CD14-positive monocyte (primary cell): ENCODE measurements at regions not wholly inside any gene's neighbourhood (a gene's known extent, or its start where the extent isn't known, plus 50 kb on each side); places are given as distances from the start of the nearest gene placed in this dataset.
A peak's percentile ranks its signal among the peaks of the same experiment; 100 is the strongest.

Experiments used
- DNase-seq, 3 donors: peaks; one replicate each; pipeline ENCODE4 v3.0.0-alpha.2; 2011 to 2022
- H2AFZ ChIP-seq: 2 replicates; pipeline ENCODE4 v1.6.0; 2012; ENCODE audit warnings: mild to moderate bottlenecking, low read depth, low read length, inconsistent platforms; ENCODE audit not compliant: insufficient read depth, poor library complexity, severe bottlenecking
- H3K27ac ChIP-seq, 2 donors: 1 replicate in 1 of 2; 2 replicates in 1 of 2; pipeline ENCODE4 v1.5.1; 2012 to 2013; ENCODE audit warnings: low read length in 2 of 2, control low read depth in 1 of 2, inconsistent platforms in 1 of 2, low read depth in 1 of 2, mild to moderate bottlenecking in 1 of 2
- H3K27me3 ChIP-seq, 2 donors: one replicate each; pipeline versions ENCODE4 v1.6.0 to v1.6.1; 2011 to 2013; ENCODE audit warnings: low read length in 2 of 2; ENCODE audit not compliant: control insufficient read depth in 2 of 2, insufficient read depth in 2 of 2
- H3K36me3 ChIP-seq, 2 donors: replicated peaks in 1 of 2; 1 replicate in 1 of 2; 2 replicates in 1 of 2; pipeline versions ENCODE4 v1.5.1 to v1.6.1; 2012 to 2013; ENCODE audit warnings: low read length in 2 of 2, control low read depth in 1 of 2, inconsistent platforms in 1 of 2, mild to moderate bottlenecking in 1 of 2; ENCODE audit not compliant: insufficient read depth in 2 of 2, control insufficient read depth in 1 of 2
- H3K4me1 ChIP-seq, 2 donors: 1 replicate in 1 of 2; 2 replicates in 1 of 2; pipeline versions ENCODE4 v1.5.1 to v1.6.1; 2012 to 2013; ENCODE audit warnings: low read length in 2 of 2, control low read depth in 1 of 2, inconsistent platforms in 1 of 2, mild to moderate bottlenecking in 1 of 2, moderate library complexity in 1 of 2; ENCODE audit not compliant: insufficient read depth in 2 of 2, control insufficient read depth in 1 of 2
- H3K4me2 ChIP-seq: replicated peaks from 2 replicates; pipeline ENCODE3; 2012; ENCODE audit warnings: low read length, moderate library complexity, mild to moderate bottlenecking; ENCODE audit not compliant: poor library complexity, severe bottlenecking; ENCODE audit errors: extremely low read depth
- H3K4me3 ChIP-seq, 3 experiments: fragments of 200-600 bp in 1 of 3; sonication (generic) in 1 of 3; replicated peaks in 1 of 3; 1 replicate in 2 of 3; 2 replicates in 1 of 3; pipeline ENCODE4 v1.5.1; 2011 to 2013; ENCODE audit warnings: low read length in 3 of 3, mild to moderate bottlenecking in 3 of 3, control low read depth in 2 of 3, low read depth in 2 of 3, inconsistent platforms in 1 of 3, moderate library complexity in 1 of 3
- H3K79me2 ChIP-seq: 2 replicates; pipeline ENCODE4 v1.6.0; 2012; ENCODE audit warnings: mild to moderate bottlenecking, control low read depth, inconsistent platforms, low read length, moderate library complexity; ENCODE audit not compliant: insufficient read depth
- H3K9ac ChIP-seq: 2 replicates; pipeline ENCODE4 v1.6.0; 2017; ENCODE audit warnings: low read length, mild to moderate bottlenecking; ENCODE audit not compliant: insufficient read depth, poor library complexity, severe bottlenecking
- H3K9me3 ChIP-seq, 2 donors: replicated peaks in 1 of 2; 1 replicate in 1 of 2; 2 replicates in 1 of 2; pipeline versions ENCODE4 v1.5.1 to v1.6.1; 2012 to 2013; ENCODE audit warnings: low read length in 2 of 2, control low read depth in 1 of 2; ENCODE audit not compliant: control insufficient read depth in 1 of 2, insufficient read depth in 1 of 2
- H4K20me1 ChIP-seq: 2 replicates; pipeline ENCODE4 v1.6.0; 2012; ENCODE audit warnings: mild to moderate bottlenecking, low read length, control low read depth, moderate library complexity; ENCODE audit not compliant: insufficient read depth
- H3K27ac Mint-ChIP-seq, 7 donors: one replicate each; pipeline ENCODE4 v1.8.0; 2020; ENCODE audit warnings: mild to moderate bottlenecking in 7 of 7, mixed read lengths in 7 of 7, moderate library complexity in 6 of 7, inconsistent platforms in 2 of 7
- H3K27me3 Mint-ChIP-seq, 3 donors: one replicate each; pipeline ENCODE4 v1.8.0; 2021 to 2022; ENCODE audit warnings: low read depth in 3 of 3, mild to moderate bottlenecking in 3 of 3, mixed read lengths in 3 of 3, moderate library complexity in 3 of 3, inconsistent platforms in 1 of 3
- H3K36me3 Mint-ChIP-seq, 2 donors: one replicate each; pipeline ENCODE4 v1.8.0; 2020; ENCODE audit warnings: mixed read lengths in 2 of 2, inconsistent platforms in 1 of 2, mild to moderate bottlenecking in 1 of 2
- H3K4me1 Mint-ChIP-seq: one replicate; pipeline ENCODE4 v1.8.0; 2020; ENCODE audit warnings: mild to moderate bottlenecking, mixed read lengths
- H3K4me3 Mint-ChIP-seq, 2 donors: one replicate each; pipeline ENCODE4 v1.8.0; 2020; ENCODE audit warnings: mild to moderate bottlenecking in 2 of 2, mixed read lengths in 2 of 2, moderate library complexity in 1 of 2
- H3K9me3 Mint-ChIP-seq, 7 donors: one replicate each; pipeline ENCODE4 v1.8.0; 2020 to 2022; ENCODE audit warnings: mixed read lengths in 7 of 7, mild to moderate bottlenecking in 6 of 7, moderate library complexity in 6 of 7, inconsistent platforms in 2 of 7
- CTCF ChIP-seq: fragments of 200-600 bp; IDR thresholded peaks from one replicate; pipeline ENCODE4 v1.8.0; 2022; ENCODE audit warnings: antibody characterized with exemption, mild to moderate bottlenecking
- WGBS: methylation state at CpG from one replicate; pipeline ENCODE4 v1.1.5; 2013; ENCODE audit warnings: missing lambda C conversion rate; ENCODE audit not compliant: insufficient coverage; 5-methylcytosine and 5-hydroxymethylcytosine counted together
- intact Hi-C, 2 donors: fragments of 100-400 bp; cut with micrococcal nuclease; formaldehyde crosslinking; loops; one replicate each; pipeline versions ENCODE4 v1.15.0 to v1.15.1; 2023

- 100% methylated on average over 2 of the region's 10 CpGs for WGBS
- Mint-ChIP-seq H3K27me3 (peaks cover 0 to 2% (median 2%) of the 10 kb centered on the region in 3 donors), H3K36me3 (no peaks in the 10 kb centered on the region), H3K9me3 (peaks cover 12 to 28% (median 18%) of the 10 kb centered on the region in 7 donors), H3K4me3 (no peak overlapping the region), H3K27ac (no peak overlapping the region), H3K4me1 (no peaks in the 10 kb centered on the region)
- Histone ChIP-seq H3K79me2 (no peaks in the 10 kb centered on the region), H3K4me3 (no peak overlapping the region), H3K4me1 (peaks cover 7 to 9% of the 10 kb centered on the region in 2 donors), H3K9me3 (peaks cover 13 to 19% of the 10 kb centered on the region in 2 donors), H3K27ac (no peak overlapping the region), H3K4me2 (no peak overlapping the region), H2AFZ (no peak overlapping the region), H4K20me1 (no peaks in the 10 kb centered on the region), H3K9ac (no peak overlapping the region), H3K36me3 (no peaks in the 10 kb centered on the region), H3K27me3 (no peaks in the 10 kb centered on the region)
- no peak for TF ChIP-seq CTCF
- no peak for DNase-seq
- intact Hi-C loops, result no loop called here
These were observed 212.9 kb upstream of the PMEPA1 start for GRCh38 chr20:57922706-57923105.

DNA sequence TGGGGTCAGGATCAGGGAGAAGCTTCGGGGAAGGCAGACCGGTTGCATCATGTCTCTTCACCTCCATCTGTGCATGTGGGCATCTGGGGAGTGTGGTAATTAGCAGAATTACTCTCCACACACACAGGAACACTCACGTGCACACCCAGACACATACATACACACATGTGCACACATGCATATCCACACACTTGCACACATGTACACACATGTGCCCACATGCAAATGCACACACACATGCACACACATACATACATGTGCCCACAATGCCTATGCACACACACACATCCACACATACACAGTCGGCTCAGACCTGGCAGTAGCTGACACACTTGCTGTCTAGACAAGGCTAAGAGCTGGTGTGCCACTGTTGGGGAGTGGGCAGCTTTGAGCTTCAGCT, 212.3 kb upstream of the PMEPA1 start:
- Mint-ChIP-seq H3K27ac (peak overlapping the region in 1 of 7 donors; percentile 19), H3K36me3 (no peaks in the 10 kb centered on the region), H3K9me3 (peaks cover 12 to 22% (median 18%) of the 10 kb centered on the region in 7 donors), H3K4me3 (no peak overlapping the region), H3K4me1 (no peaks in the 10 kb centered on the region), H3K27me3 (peaks cover 0 to 2% (median 2%) of the 10 kb centered on the region in 3 donors)
- no peaks in the 10 kb centered on the region for H3K79me2 ChIP-seq
- TF ChIP-seq CTCF, result no peak
- intact Hi-C loops, result no loop called here
- H3K4me2 ChIP-seq, result no peak overlapping the region
- H4K20me1 ChIP-seq, result no peaks in the 10 kb centered on the region
- no peak overlapping the region for H3K4me3 ChIP-seq
- peaks cover 13 to 19% of the 10 kb centered on the region in 2 donors for H3K9me3 ChIP-seq
- WGBS, result 40% methylated on average over 1 of the region's 4 CpGs
- no peaks in the 10 kb centered on the region for H3K27me3 ChIP-seq
- H3K4me1 ChIP-seq, result peaks cover 7 to 9% of the 10 kb centered on the region in 2 donors
- no peak for DNase-seq
- H3K27ac ChIP-seq, result no peak overlapping the region
- H3K36me3 ChIP-seq, result no peaks in the 10 kb centered on the region
- H2AFZ ChIP-seq, result no peak overlapping the region
- no peak overlapping the region for H3K9ac ChIP-seq
